Neural crest cell (in vitro differentiated cells): ENCODE measurements at regions not wholly inside any gene's neighbourhood (a gene's known extent, or its start where the extent isn't known, plus 50 kb on each side); places are given as distances from the start of the nearest gene placed in this dataset.

Source experiments
- DNase-seq: peaks from one replicate; pipeline ENCODE4 v3.0.0; 2021; ENCODE audit warnings: low read depth, mixed read lengths, low spot score
- H3K27ac Mint-ChIP-seq: one replicate; pipeline ENCODE4 v1.8.0; 2021; ENCODE audit warnings: mild to moderate bottlenecking, mixed read lengths; ENCODE audit not compliant: unreplicated experiment
- H3K27me3 Mint-ChIP-seq: 2 replicates; pipeline ENCODE4 v1.8.0; 2021; ENCODE audit warnings: low read depth, mild to moderate bottlenecking, mixed read lengths
- H3K36me3 Mint-ChIP-seq: 2 replicates; pipeline ENCODE4 v1.8.0; 2021; ENCODE audit warnings: low read depth, mild to moderate bottlenecking, mixed read lengths
- H3K4me1 Mint-ChIP-seq: 2 replicates; pipeline ENCODE4 v1.8.0; 2021; ENCODE audit warnings: mixed read lengths
- H3K4me3 Mint-ChIP-seq: one replicate; pipeline ENCODE4 v1.8.0; 2021; ENCODE audit warnings: mild to moderate bottlenecking, mixed read lengths
- H3K9me3 Mint-ChIP-seq: 2 replicates; pipeline ENCODE4 v1.8.0; 2021; ENCODE audit warnings: mixed read lengths
- CTCF ChIP-seq: fragments of 200-600 bp; sonication (generic); conservative IDR thresholded peaks from 2 replicates; pipeline ENCODE4 v1.5.0; 2021; ENCODE audit warnings: antibody characterized with exemption, mild to moderate bottlenecking

- Mint-ChIP-seq H3K27ac (no peak overlapping the region), H3K4me3 (no peak overlapping the region), H3K4me1 (peaks cover 16% of the 10 kb centered on the region), H3K27me3 (peaks cover 2% of the 10 kb centered on the region), H3K9me3 (no peaks in the 10 kb centered on the region), H3K36me3 (no peaks in the 10 kb centered on the region)
- DNase-seq, result no peak
- no peak for TF ChIP-seq CTCF
Measured at GRCh38 chr13:111632906-111633305, 312.5 kb downstream of the TEX29 start.

GRCh38 chr13:111633401-111633800 is 313.0 kb downstream of the TEX29 start:
- DNase-seq, result no peak
- no peaks in the 10 kb centered on the region for H3K27me3 Mint-ChIP-seq
- no peaks in the 10 kb centered on the region for H3K36me3 Mint-ChIP-seq
- no peaks in the 10 kb centered on the region for H3K9me3 Mint-ChIP-seq
- no peak overlapping the region for H3K4me3 Mint-ChIP-seq
- H3K27ac Mint-ChIP-seq, result no peak overlapping the region
- H3K4me1 Mint-ChIP-seq, result peaks cover 16% of the 10 kb centered on the region
- no peak for TF ChIP-seq CTCF

- peaks cover 11% of the 10 kb centered on the region for H3K4me1 Mint-ChIP-seq
- DNase-seq, result no peak
- H3K4me3 Mint-ChIP-seq, result no peak overlapping the region
- no peaks in the 10 kb centered on the region for H3K27me3 Mint-ChIP-seq
- no peak for TF ChIP-seq CTCF
- H3K9me3 Mint-ChIP-seq, result no peaks in the 10 kb centered on the region
- no peak overlapping the region for H3K27ac Mint-ChIP-seq
- no peaks in the 10 kb centered on the region for H3K36me3 Mint-ChIP-seq
Measured at GRCh38 chr13:111634410-111634809, 314.0 kb downstream of the TEX29 start.

GRCh38 chr13:111636271-111636670 is 315.8 kb downstream of the TEX29 start:
- Mint-ChIP-seq H3K4me3 (no peak overlapping the region), H3K4me1 (peaks cover 5% of the 10 kb centered on the region), H3K36me3 (no peaks in the 10 kb centered on the region), H3K27ac (no peak overlapping the region), H3K9me3 (no peaks in the 10 kb centered on the region), H3K27me3 (no peaks in the 10 kb centered on the region)
- no peak for TF ChIP-seq CTCF
- DNase-seq, result no peak

GRCh38 chr13:111636804-111637203 is 316.4 kb downstream of the TEX29 start:
- Mint-ChIP-seq H3K27me3 (no peaks in the 10 kb centered on the region), H3K36me3 (no peaks in the 10 kb centered on the region), H3K9me3 (no peaks in the 10 kb centered on the region), H3K27ac (no peak overlapping the region), H3K4me3 (no peak overlapping the region), H3K4me1 (peaks cover 5% of the 10 kb centered on the region)
- no peak for DNase-seq
- TF ChIP-seq CTCF, result no peak

GRCh38 chr13:111637365-111637764 is 316.9 kb downstream of the TEX29 start:
- no peak for TF ChIP-seq CTCF
- DNase-seq, result no peak
- no peaks in the 10 kb centered on the region for H3K27me3 Mint-ChIP-seq
- H3K27ac Mint-ChIP-seq, result no peak overlapping the region
- H3K36me3 Mint-ChIP-seq, result no peaks in the 10 kb centered on the region
- H3K9me3 Mint-ChIP-seq, result no peaks in the 10 kb centered on the region
- H3K4me3 Mint-ChIP-seq, result no peak overlapping the region
- peaks cover 5% of the 10 kb centered on the region for H3K4me1 Mint-ChIP-seq
